ENCODE measurements at regions not wholly inside any gene's neighbourhood (a gene's known extent, or its start where the extent isn't known, plus 50 kb on each side); places are given as distances from the start of the nearest gene placed in this dataset.

DNA sequence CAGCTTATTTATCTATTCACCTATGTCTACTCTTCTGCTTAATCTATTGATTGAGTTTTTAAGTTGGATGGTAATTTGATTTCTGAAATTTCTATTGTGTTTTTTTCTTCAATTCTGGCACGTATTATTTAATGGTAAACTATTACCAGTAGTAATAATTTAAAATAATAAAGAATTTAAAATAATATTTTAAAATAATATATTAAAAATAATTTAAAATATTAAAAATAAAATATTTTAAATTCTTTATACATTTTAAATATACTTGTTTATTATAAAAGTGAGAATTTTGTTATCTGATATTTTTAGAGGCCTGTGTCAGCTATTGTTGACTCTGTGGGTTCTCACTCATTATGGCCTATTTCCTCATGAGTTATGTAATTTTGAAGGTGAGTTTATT, 100.7 kb upstream of the SPATA16 start:
- no peak for TF ChIP-seq CTCF (IDR thresholded peaks at IDR 0.05 in 8 of 11, conservative IDR thresholded peaks at IDR 0.05 in 3 of 11)
- TF ChIP-seq POLR2A (IDR thresholded peaks at IDR 0.05) = no peak
- no peak for TF ChIP-seq POLR2AphosphoS5 (IDR thresholded peaks at IDR 0.05)
